C4-2B (cell line): ENCODE measurements at regions not wholly inside any gene's neighbourhood (a gene's known extent, or its start where the extent isn't known, plus 50 kb on each side); places are given as distances from the start of the nearest gene placed in this dataset.

Experiments used
- H3K27ac ChIP-seq: fragments of 450-650 bp; 2 replicates; pipeline ENCODE4 v1.5.1; 2017
- ZFX ChIP-seq: fragments of 450-650 bp; IDR thresholded peaks from 2 replicates; pipeline ENCODE4 v1.6.1; 2017
- TF ChIP-seq, protein P1 (sequence below): fragments of 450-650 bp; conservative IDR thresholded peaks from 2 replicates; pipeline ENCODE4 v1.5.1; 2017; ENCODE audit warnings: mild to moderate bottlenecking

DNA sequence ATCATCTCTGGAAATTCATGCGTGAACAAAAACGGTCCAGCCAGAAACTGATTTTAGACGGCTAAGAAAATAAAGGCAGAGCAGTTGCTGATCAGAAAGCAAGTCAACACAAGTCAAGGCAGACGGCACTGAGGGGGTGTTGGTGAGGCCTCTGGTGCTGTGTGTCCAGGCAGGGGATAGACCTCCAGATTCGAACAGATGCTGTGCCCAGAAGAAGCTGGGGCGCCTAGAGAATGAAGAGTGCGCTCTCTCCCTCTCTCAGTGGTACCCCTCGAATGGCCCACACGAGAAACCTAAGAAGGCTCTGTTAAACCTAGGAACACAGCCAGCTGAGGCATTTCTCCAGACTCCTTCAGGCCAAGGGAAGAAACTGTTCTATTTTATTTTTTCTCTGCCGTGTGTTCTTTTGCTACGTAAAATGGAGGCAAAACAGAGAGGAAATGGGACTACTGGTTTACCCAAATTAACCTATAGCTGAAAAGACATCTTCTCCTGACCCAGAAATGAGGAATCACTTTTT, 178.3 kb downstream of the PMP22 start:
- no peak for TF ChIP-seq ZFX
- TF ChIP-seq, protein P1, sequence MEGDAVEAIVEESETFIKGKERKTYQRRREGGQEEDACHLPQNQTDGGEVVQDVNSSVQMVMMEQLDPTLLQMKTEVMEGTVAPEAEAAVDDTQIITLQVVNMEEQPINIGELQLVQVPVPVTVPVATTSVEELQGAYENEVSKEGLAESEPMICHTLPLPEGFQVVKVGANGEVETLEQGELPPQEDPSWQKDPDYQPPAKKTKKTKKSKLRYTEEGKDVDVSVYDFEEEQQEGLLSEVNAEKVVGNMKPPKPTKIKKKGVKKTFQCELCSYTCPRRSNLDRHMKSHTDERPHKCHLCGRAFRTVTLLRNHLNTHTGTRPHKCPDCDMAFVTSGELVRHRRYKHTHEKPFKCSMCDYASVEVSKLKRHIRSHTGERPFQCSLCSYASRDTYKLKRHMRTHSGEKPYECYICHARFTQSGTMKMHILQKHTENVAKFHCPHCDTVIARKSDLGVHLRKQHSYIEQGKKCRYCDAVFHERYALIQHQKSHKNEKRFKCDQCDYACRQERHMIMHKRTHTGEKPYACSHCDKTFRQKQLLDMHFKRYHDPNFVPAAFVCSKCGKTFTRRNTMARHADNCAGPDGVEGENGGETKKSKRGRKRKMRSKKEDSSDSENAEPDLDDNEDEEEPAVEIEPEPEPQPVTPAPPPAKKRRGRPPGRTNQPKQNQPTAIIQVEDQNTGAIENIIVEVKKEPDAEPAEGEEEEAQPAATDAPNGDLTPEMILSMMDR, result no peak
- no peak overlapping the region for H3K27ac ChIP-seq

DNA sequence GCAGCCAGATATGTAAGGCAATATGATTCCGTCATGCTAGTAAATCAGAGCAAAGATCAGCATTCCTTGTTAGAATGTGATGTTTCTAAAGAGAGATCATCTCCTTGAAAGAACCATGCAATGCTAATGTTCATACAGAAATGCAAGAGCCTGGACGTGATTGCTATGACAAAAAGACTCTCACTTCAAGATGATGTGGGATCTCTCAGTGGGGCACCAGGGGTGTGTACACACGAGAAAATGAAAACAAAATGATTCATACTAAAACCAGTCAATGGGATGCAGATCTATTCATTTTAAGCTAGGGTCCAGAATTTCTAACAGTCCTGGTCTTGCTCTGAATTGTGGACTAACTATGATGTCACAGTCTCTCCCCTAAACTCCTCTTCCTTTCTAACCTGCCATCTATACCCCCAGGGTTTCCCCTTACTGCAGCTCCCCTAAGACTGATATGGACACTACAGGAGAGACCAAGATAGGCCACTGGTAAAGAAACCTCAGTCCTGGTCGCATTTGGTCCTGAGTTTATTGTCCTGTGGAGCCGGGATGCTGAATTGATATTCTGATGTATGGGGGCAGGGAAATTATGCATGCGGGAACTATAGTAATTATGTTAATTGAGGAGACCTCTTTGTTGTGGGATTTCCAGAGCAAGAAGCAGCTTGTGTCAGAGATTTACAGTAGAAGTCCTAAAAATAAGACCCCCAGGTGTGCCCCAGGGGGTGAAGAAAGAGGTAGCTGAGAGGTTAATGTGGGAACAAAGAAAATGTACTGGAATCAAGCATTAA, 179.0 kb downstream of the PMP22 start:
- TF ChIP-seq, protein P1, result no peak
- no peak for TF ChIP-seq ZFX

DNA sequence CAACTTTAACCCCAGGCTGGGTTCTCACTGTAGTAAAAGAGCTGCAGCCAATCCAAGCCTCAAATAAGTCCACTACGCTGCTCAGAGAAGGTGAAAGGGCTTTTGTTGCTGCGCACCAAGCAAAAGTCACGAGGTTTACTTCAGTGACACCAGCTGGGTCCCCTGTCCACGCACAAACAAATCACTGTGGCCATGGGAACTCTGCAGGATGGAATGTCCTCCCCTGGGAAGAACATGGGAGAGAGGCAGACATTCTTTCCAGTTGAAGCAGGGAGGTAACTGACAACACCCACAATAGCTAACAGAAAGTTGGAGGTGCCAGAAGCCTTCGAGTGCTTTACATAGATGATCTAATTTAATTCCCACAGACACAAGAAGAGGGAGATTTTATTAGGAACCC, 181.9 kb downstream of the PMP22 start:
- H3K27ac ChIP-seq, result no peak overlapping the region
- TF ChIP-seq, protein P1, result no peak
- no peak for TF ChIP-seq ZFX

More for the DNA sequence above, 179.0 kb downstream of the PMP22 start:
- no peak overlapping the region for H3K27ac ChIP-seq

DNA sequence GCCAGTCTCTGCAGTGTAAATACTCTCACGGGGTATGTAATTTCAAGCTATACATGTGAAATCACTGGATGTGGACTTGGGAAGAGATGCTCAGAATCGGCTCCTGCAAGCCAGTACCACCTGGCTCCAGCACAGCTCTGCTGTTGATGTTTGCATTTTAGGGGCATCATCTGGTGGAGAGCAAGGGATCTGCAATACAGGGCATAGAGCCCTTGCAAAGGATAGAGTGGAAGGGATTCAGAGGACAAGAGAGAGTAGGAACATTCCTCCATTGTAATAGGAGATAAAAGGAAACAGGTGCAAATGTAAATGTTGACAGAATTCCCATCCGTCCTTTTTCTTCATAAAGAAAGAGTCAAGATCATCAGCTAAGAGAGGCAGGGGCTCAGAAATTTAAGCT, 184.1 kb downstream of the PMP22 start:
- TF ChIP-seq ZFX, result no peak
- TF ChIP-seq, protein P1, result no peak
- H3K27ac ChIP-seq, result no peak overlapping the region

DNA sequence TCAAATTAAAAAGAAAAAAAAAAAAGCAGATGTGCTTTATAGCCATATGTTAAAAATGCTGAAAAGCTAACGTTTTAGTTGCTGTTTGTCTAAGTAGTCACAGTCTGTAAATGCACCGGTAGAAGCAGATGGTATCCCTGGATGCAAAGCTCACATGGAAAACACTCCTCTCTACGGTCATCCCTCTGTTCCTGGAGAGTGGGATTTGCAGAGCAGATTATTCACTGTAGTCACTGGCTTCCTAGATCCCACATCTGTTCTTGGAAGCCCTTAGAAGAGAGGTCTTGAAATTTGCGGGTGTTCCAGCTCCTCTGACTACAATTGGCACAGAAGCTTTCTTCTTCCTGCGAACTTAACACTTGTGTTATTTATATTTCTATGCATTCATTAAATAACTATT, 186.6 kb downstream of the PMP22 start:
- TF ChIP-seq ZFX, result no peak
- TF ChIP-seq, protein P1, result no peak
- H3K27ac ChIP-seq, result no peak overlapping the region

DNA sequence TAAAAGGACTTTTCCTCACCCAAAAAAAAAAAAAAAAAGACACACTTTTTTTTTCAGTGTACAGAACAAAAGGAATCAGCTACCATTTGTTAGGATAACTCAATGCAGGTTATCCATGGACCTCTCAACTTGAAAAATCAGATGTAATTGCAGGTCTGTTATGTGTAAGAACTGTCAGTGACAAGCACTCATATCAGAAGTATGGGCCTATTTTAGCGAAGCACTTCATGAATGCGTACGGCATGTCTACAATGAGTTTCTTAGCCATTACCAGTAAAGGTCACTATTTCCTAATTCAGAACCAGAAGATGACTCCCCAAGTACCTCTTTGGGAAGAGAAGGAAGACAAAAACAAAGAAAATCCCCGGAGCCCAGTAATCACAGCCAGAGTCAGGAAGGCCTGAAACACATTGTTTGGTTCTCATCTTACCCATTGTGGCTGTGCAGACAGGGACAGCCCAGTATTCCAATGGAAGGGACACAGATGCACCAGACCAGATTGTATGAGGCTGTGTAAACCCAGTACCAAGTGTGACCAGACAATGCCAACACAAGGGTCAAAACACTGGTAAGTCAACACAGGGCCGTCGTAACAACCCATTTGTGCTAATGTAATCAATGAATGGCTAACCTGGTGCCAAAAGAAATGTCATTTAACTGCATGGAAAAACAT, 188.0 kb downstream of the PMP22 start:
- no peak for TF ChIP-seq ZFX
- TF ChIP-seq, protein P1, result no peak

DNA sequence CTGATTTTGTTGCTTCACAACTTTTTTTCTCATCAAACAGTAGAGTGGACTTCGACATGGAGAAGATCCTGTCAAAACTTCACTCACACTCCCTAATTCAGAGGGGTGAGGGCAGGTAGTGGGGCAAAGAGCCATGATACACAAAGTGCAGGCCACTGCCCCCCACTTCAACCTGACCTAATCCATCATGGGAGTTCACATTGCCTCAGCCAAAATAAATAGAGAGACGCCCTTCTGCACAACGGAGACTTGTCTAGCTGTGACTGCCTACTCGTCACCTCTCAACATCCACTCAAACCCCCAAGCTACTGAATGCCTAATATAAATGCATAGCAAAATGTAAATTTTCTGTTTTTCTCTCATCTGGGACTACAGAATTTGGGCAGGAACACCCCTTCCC, 213.2 kb downstream of the PMP22 start:
- no peak overlapping the region for H3K27ac ChIP-seq
- TF ChIP-seq, protein P1, result no peak
- TF ChIP-seq ZFX, result no peak

More for the DNA sequence above, 188.0 kb downstream of the PMP22 start:
- H3K27ac ChIP-seq, result no peak overlapping the region
